ENCODE measurements at regions not wholly inside any gene's neighbourhood (a gene's known extent, or its start where the extent isn't known, plus 50 kb on each side); places are given as distances from the start of the nearest gene placed in this dataset.

DNA sequence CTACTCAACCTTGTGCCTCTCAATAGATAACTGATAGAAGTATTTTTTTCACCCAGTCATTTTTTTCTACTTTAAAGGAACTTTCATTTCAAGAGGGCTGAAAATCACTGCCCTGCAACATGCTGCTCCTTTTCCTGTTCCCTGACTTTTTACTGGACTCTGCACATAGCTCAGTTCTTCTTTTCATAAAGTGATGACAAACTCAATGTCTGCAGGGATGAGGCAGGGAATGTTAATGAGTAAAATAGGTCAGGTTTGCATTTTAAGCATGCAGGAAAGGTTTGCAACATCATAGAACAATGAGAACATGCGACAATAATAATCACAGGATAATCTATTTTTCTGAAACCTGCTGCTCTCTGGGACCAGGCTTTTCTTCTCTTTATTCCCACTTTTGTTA is 172.2 kb upstream of the SGCD start:
- no peaks in the 10 kb centered on the region for H3K36me3 Mint-ChIP-seq (ENCODE audit: low read depth)
- no peak overlapping the region for H3K27ac Mint-ChIP-seq
- H3K9me3 Mint-ChIP-seq = no peaks in the 10 kb centered on the region
- TF ChIP-seq, protein P1, sequence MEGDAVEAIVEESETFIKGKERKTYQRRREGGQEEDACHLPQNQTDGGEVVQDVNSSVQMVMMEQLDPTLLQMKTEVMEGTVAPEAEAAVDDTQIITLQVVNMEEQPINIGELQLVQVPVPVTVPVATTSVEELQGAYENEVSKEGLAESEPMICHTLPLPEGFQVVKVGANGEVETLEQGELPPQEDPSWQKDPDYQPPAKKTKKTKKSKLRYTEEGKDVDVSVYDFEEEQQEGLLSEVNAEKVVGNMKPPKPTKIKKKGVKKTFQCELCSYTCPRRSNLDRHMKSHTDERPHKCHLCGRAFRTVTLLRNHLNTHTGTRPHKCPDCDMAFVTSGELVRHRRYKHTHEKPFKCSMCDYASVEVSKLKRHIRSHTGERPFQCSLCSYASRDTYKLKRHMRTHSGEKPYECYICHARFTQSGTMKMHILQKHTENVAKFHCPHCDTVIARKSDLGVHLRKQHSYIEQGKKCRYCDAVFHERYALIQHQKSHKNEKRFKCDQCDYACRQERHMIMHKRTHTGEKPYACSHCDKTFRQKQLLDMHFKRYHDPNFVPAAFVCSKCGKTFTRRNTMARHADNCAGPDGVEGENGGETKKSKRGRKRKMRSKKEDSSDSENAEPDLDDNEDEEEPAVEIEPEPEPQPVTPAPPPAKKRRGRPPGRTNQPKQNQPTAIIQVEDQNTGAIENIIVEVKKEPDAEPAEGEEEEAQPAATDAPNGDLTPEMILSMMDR (IDR thresholded peaks at IDR 0.05) = no peak
- intact Hi-C loops (cut with micrococcal nuclease) = no loop called here
- H3K27me3 Mint-ChIP-seq = no peaks in the 10 kb centered on the region
- no peaks in the 10 kb centered on the region for H3K4me1 Mint-ChIP-seq (ENCODE audit: low read depth)
- DNase-seq (no peak), ATAC-seq (no peak)
- CTCF ChIA-PET = no interaction called here
- H3K4me3 Mint-ChIP-seq = no peak overlapping the region
- POLR2A ChIA-PET = interaction anchor here (0.7 kb wide), 1 partner anchor 536 kb away, joined by 3 read pairs; no protein-coding TSS in a partner anchor

DNA sequence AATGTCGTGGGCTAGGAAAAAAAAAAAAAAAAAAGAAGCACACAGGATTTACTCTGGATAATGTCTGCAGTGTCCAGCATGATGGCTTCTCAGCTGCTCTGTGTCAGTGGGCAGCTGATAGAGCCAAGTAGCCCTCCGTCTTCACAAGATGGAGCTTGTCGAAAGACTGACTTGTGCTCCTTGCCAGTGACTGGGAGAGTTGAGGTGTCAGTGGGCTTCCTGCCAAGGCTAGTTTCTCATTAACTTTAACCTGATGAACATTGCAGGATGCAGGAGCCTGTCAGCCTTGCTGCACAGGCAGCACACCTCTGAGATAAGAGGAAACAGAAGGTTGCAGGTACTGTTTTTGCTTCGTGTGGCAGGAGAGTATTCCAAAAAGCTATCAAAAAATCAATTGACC is 171.4 kb upstream of the SGCD start:
- ChIA-PET CTCF (no interaction called here), POLR2A (no interaction called here)
- intact Hi-C loops (cut with micrococcal nuclease) = no loop called here
- DNase-seq (no peak), ATAC-seq (no peak)
- H3K27me3 Mint-ChIP-seq = no peaks in the 10 kb centered on the region
- H3K4me1 Mint-ChIP-seq (ENCODE audit: low read depth) = no peaks in the 10 kb centered on the region
- H3K9me3 Mint-ChIP-seq = no peaks in the 10 kb centered on the region
- H3K4me3 Mint-ChIP-seq = no peak overlapping the region
- no peaks in the 10 kb centered on the region for H3K36me3 Mint-ChIP-seq (ENCODE audit: low read depth)
- H3K27ac Mint-ChIP-seq = no peak overlapping the region
- TF ChIP-seq, protein P1 (IDR thresholded peaks at IDR 0.05) = no peak

DNA sequence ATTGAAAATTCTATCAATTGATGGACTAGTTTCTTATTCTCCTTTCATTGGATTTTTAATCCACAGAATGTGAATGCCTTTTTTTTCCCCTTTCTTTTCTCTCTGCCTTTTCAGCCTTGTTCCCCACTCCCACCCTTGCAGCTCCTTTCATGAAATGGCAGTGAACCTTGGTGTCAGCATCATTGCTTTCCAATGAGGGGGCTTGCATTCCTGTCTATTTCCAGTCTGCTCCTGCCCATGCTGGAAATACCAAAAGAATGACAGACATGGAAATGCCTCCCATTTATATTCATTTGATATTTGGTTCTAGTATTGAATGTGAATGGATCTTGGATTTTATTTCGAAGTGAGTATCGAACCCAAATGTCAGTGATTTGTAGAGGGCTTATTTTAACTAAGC is 162.7 kb upstream of the SGCD start:
- ChIA-PET POLR2A (interaction anchor here (0.6 to 0.7 kb wide), 2 partner anchors 15 to 454 kb away, joined by 3 read pairs; no protein-coding TSS in a partner anchor), CTCF (no interaction called here)
- DNase-seq (no peak), ATAC-seq (no peak)
- H3K36me3 Mint-ChIP-seq (ENCODE audit: low read depth) = no peaks in the 10 kb centered on the region
- no peak overlapping the region for H3K27ac Mint-ChIP-seq
- H3K4me3 Mint-ChIP-seq = no peak overlapping the region
- TF ChIP-seq, protein P1 (IDR thresholded peaks at IDR 0.05) = no peak
- intact Hi-C loops (cut with micrococcal nuclease) = no loop called here
- H3K27me3 Mint-ChIP-seq = peaks cover 4% of the 10 kb centered on the region
- H3K9me3 Mint-ChIP-seq = no peaks in the 10 kb centered on the region
- H3K4me1 Mint-ChIP-seq (ENCODE audit: low read depth) = no peaks in the 10 kb centered on the region

DNA sequence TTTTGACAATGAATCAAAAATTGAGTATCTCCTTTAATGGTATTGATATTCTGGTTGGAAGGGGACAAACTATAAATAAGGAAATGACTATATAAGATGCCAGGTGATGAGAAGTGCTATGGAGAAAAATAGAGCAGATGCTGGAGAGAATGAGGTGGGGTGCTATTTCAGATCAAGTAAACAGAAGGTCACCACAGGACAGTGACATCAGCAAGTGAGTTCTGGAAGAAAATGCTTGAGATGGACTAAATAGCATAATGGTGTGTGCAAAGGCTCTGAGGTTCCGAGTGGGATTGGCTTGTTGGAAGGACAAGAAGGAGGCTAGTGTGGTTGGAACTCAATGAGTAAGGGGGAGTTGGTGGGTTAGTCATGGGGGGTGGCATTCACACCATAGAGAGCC is 157.5 kb upstream of the SGCD start:
- no peaks in the 10 kb centered on the region for H3K36me3 Mint-ChIP-seq (ENCODE audit: low read depth)
- H3K27ac Mint-ChIP-seq = no peak overlapping the region
- POLR2A ChIA-PET = no interaction called here
- CTCF ChIA-PET = no interaction called here
- H3K4me3 Mint-ChIP-seq = no peak overlapping the region
- DNase-seq (no peak), ATAC-seq (no peak)
- no peaks in the 10 kb centered on the region for H3K9me3 Mint-ChIP-seq
- intact Hi-C loops (cut with micrococcal nuclease) = no loop called here
- H3K27me3 Mint-ChIP-seq = peaks cover 4% of the 10 kb centered on the region
- TF ChIP-seq, protein P1 (IDR thresholded peaks at IDR 0.05) = no peak
- no peaks in the 10 kb centered on the region for H3K4me1 Mint-ChIP-seq (ENCODE audit: low read depth)

DNA sequence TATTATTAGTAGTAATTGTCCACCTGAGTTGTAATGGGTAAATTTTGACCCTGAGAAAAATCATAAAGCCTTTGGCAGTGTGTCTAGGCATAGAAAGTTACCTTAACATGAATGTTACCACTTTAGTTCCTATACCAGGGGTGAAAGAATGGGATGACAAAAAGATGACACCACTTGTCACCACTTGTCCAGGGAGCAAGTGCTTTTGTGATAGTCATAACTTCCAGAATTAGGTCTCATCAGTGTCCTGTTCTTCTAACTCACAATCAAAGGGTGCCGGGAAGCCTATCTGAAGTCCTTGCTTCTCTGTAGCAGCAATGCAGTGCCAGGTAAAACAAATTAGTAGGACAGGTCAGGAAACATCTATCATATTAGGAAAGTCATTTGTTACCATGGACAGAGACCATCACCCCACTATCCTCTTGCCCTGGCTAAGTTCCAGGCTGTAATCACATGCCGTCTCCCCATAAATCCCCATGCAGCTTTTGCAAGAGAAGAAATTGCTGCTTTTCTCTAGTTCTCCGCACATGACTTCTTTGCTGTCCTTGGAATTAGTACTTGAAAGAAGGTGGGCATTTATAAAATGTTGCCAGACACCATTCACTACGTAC is 156.5 kb upstream of the SGCD start:
- no peaks in the 10 kb centered on the region for H3K9me3 Mint-ChIP-seq
- ChIA-PET CTCF (no interaction called here), POLR2A (no interaction called here)
- intact Hi-C loops (cut with micrococcal nuclease) = no loop called here
- peaks cover 4% of the 10 kb centered on the region for H3K27me3 Mint-ChIP-seq
- no peaks in the 10 kb centered on the region for H3K36me3 Mint-ChIP-seq (ENCODE audit: low read depth)
- TF ChIP-seq, protein P1 (IDR thresholded peaks at IDR 0.05) = no peak
- no peak overlapping the region for H3K27ac Mint-ChIP-seq
- H3K4me1 Mint-ChIP-seq (ENCODE audit: low read depth) = no peaks in the 10 kb centered on the region
- ATAC-seq (no peak), DNase-seq (no peak)
- no peak overlapping the region for H3K4me3 Mint-ChIP-seq

Measured in activated CD8-positive, alpha-beta T cell treated with anti-CD3 and anti-CD28 coated beads for 36 hours (primary cell).